ENCODE measurements at regions not wholly inside any gene's neighbourhood (a gene's known extent, or its start where the extent isn't known, plus 50 kb on each side); places are given as distances from the start of the nearest gene placed in this dataset.
"Not testable (repeated sequence)": the region's sequence is repeated elsewhere in the genome, so short reads cannot be mapped to it uniquely, and the experiment has no call there.

GRCh38 chr2:111595072-111595471 lies 288.9 kb downstream of the ANAPC1 start:
- DNase-seq; H3K36me3 ChIP-seq; H3K4me3 ChIP-seq; H3K27me3 ChIP-seq; H3K27ac ChIP-seq; intact Hi-C loops (cut with DNase I; ENCODE audit: low total_unique reads); H3K9me3 ChIP-seq; H3K4me1 ChIP-seq; in situ Hi-C loops (cut with MboI; ENCODE audit: low pct_ligation_motif_present in 1 of 4, low pct_unique_long_range_greater_than_20kb in 1 of 4, low sequenced_read_pairs in 3 of 4): not testable (repeated sequence)
- WGBS, 2 donors (ENCODE audit: low coverage in 1 of 2): 100% methylated on average over 3 of the region's 7 CpGs; no CpG with 5 or more reads in 1 of the 2 donors

GRCh38 chr2:111596808-111597705 lies 286.9 kb downstream of the ANAPC1 start:
- DNase-seq; H3K27ac ChIP-seq; H3K27me3 ChIP-seq; H3K36me3 ChIP-seq; H3K9me3 ChIP-seq; in situ Hi-C loops (cut with MboI; ENCODE audit: low pct_ligation_motif_present in 1 of 4, low pct_unique_long_range_greater_than_20kb in 1 of 4, low sequenced_read_pairs in 3 of 4); H3K4me3 ChIP-seq; intact Hi-C loops (cut with DNase I; ENCODE audit: low total_unique reads); H3K4me1 ChIP-seq: not testable (repeated sequence)
- WGBS, 2 donors (ENCODE audit: low coverage in 1 of 2): 57% methylated on average over 1 of the region's 4 CpGs; no CpG with 5 or more reads in 1 of the 2 donors

GRCh38 chr2:111598944-111599343 lies 285.0 kb downstream of the ANAPC1 start:
- H3K27ac ChIP-seq; H3K9me3 ChIP-seq; H3K4me3 ChIP-seq; H3K4me1 ChIP-seq; H3K36me3 ChIP-seq; DNase-seq; intact Hi-C loops (cut with DNase I; ENCODE audit: low total_unique reads); H3K27me3 ChIP-seq; in situ Hi-C loops (cut with MboI; ENCODE audit: low pct_ligation_motif_present in 1 of 4, low pct_unique_long_range_greater_than_20kb in 1 of 4, low sequenced_read_pairs in 3 of 4): not testable (repeated sequence)
- 45 to 100% methylated on average over 1 to 2 of the region's 2 CpGs for WGBS, 2 donors (ENCODE audit: low coverage in 1 of 2)

GRCh38 chr2:111602259-111602658 lies 281.7 kb downstream of the ANAPC1 start:
- intact Hi-C loops (cut with DNase I; ENCODE audit: low total_unique reads); H3K4me3 ChIP-seq; H3K36me3 ChIP-seq; DNase-seq; H3K4me1 ChIP-seq; H3K27ac ChIP-seq; H3K27me3 ChIP-seq; H3K9me3 ChIP-seq; in situ Hi-C loops (cut with MboI; ENCODE audit: low pct_ligation_motif_present in 1 of 4, low pct_unique_long_range_greater_than_20kb in 1 of 4, low sequenced_read_pairs in 3 of 4): not testable (repeated sequence)
- 95% methylated on average over 3 of the region's 7 CpGs; no CpG with 5 or more reads in 1 of the 2 donors for WGBS, 2 donors (ENCODE audit: low coverage in 1 of 2)

- 86% methylated on average over 8 of the region's 11 CpGs; no CpG with 5 or more reads in 1 of the 2 donors for WGBS, 2 donors (ENCODE audit: low coverage in 1 of 2)
- H3K27ac ChIP-seq; in situ Hi-C loops (cut with MboI; ENCODE audit: low pct_ligation_motif_present in 1 of 4, low pct_unique_long_range_greater_than_20kb in 1 of 4, low sequenced_read_pairs in 3 of 4); H3K9me3 ChIP-seq; H3K4me1 ChIP-seq; H3K27me3 ChIP-seq; H3K4me3 ChIP-seq; intact Hi-C loops (cut with DNase I; ENCODE audit: low total_unique reads); DNase-seq; H3K36me3 ChIP-seq: not testable (repeated sequence)
Measured at GRCh38 chr2:111605798-111606197, 278.2 kb downstream of the ANAPC1 start.

GRCh38 chr2:111606632-111607031 lies 277.4 kb downstream of the ANAPC1 start:
- in situ Hi-C loops (cut with MboI; ENCODE audit: low pct_ligation_motif_present in 1 of 4, low pct_unique_long_range_greater_than_20kb in 1 of 4, low sequenced_read_pairs in 3 of 4); H3K4me1 ChIP-seq; H3K27ac ChIP-seq; H3K4me3 ChIP-seq; intact Hi-C loops (cut with DNase I; ENCODE audit: low total_unique reads); DNase-seq; H3K9me3 ChIP-seq; H3K36me3 ChIP-seq; H3K27me3 ChIP-seq: not testable (repeated sequence)
- whole genome bisulfite sequencing, 2 donors (ENCODE audit: low coverage in 1 of 2): no CpG with 5 or more reads among the region's 1 CpG

GRCh38 chr2:111609146-111609844 lies 274.7 kb downstream of the ANAPC1 start:
- H3K4me3 ChIP-seq; H3K9me3 ChIP-seq; DNase-seq; H3K27me3 ChIP-seq; in situ Hi-C loops (cut with MboI; ENCODE audit: low pct_ligation_motif_present in 1 of 4, low pct_unique_long_range_greater_than_20kb in 1 of 4, low sequenced_read_pairs in 3 of 4); intact Hi-C loops (cut with DNase I; ENCODE audit: low total_unique reads); H3K36me3 ChIP-seq; H3K4me1 ChIP-seq; H3K27ac ChIP-seq: not testable (repeated sequence)
- WGBS, 2 donors (ENCODE audit: low coverage in 1 of 2): 100% methylated on average over 1 of the region's 5 CpGs; no CpG with 5 or more reads in 1 of the 2 donors

GRCh38 chr2:111610035-111610434 lies 274.0 kb downstream of the ANAPC1 start:
- H3K9me3 ChIP-seq; H3K4me3 ChIP-seq; intact Hi-C loops (cut with DNase I; ENCODE audit: low total_unique reads); H3K36me3 ChIP-seq; H3K27me3 ChIP-seq; H3K4me1 ChIP-seq; DNase-seq; in situ Hi-C loops (cut with MboI; ENCODE audit: low pct_ligation_motif_present in 1 of 4, low pct_unique_long_range_greater_than_20kb in 1 of 4, low sequenced_read_pairs in 3 of 4); H3K27ac ChIP-seq: not testable (repeated sequence)
- 78% methylated on average over 1 of the region's 2 CpGs; no CpG with 5 or more reads in 1 of the 2 donors for WGBS, 2 donors (ENCODE audit: low coverage in 1 of 2)
